ENCODE measurements at regions not wholly inside any gene's neighbourhood (a gene's known extent, or its start where the extent isn't known, plus 50 kb on each side); places are given as distances from the start of the nearest gene placed in this dataset.

GRCh38 chr11:70590356-70590991 lies 192.1 kb downstream of the CTTN start:
- Histone ChIP-seq H3K36me3 (ENCODE audit: low read depth) (no peaks in the 10 kb centered on the region), H3F3A (ENCODE audit: insufficient read depth) (no peaks in the 10 kb centered on the region), H3K9me3 (ENCODE audit: low read depth) (no peaks in the 10 kb centered on the region), H2AFZ (no peak overlapping the region), H4K20me1 (ENCODE audit: insufficient read depth) (no peaks in the 10 kb centered on the region), H3K4me1 (ENCODE audit: insufficient read depth) (no peaks in the 10 kb centered on the region), H3K27ac (no peak overlapping the region), H3K27me3 (replicated peaks; ENCODE audit: insufficient read depth) (no peaks in the 10 kb centered on the region), H3K4me3 (no peak overlapping the region), H3K4me2 (ENCODE audit: unreplicated experiment) (no peak overlapping the region), H3K79me2 (ENCODE audit: insufficient read depth) (no peaks in the 10 kb centered on the region), H3K9ac (no peak overlapping the region), H3K9me2 (ENCODE audit: insufficient read depth) (no peaks in the 10 kb centered on the region)
- DNase-seq = no peak
- TF ChIP-seq EZH2 (IDR thresholded peaks at IDR 0.05; ENCODE audit: insufficient read depth, poor library complexity, severe bottlenecking) (no peak), EZH2phosphoT487 (IDR thresholded peaks at IDR 0.05; ENCODE audit: insufficient read depth, low read depth) (no peak)
- in situ Hi-C loops (cut with MboI) = no loop called here
- 45 to 51% methylated on average over 7 of the region's 7 CpGs for WGBS, 2 experiments (ENCODE audit: low coverage in 1 of 2, low lambda C conversion rate in 2 of 2, missing lambda C conversion rate in 2 of 2)

GRCh38 chr11:70592641-70593165 lies 194.4 kb downstream of the CTTN start:
- Histone ChIP-seq H3K9me3 (ENCODE audit: low read depth) (no peaks in the 10 kb centered on the region), H3K9me2 (ENCODE audit: insufficient read depth) (no peaks in the 10 kb centered on the region), H2AFZ (no peak overlapping the region), H3K79me2 (ENCODE audit: insufficient read depth) (no peaks in the 10 kb centered on the region), H3K9ac (no peak overlapping the region), H3K27me3 (replicated peaks; ENCODE audit: insufficient read depth) (no peaks in the 10 kb centered on the region), H3K36me3 (ENCODE audit: low read depth) (no peaks in the 10 kb centered on the region), H3K4me2 (ENCODE audit: unreplicated experiment) (no peak overlapping the region), H3K4me3 (no peak overlapping the region), H3F3A (ENCODE audit: insufficient read depth) (no peaks in the 10 kb centered on the region), H3K4me1 (ENCODE audit: insufficient read depth) (no peaks in the 10 kb centered on the region), H3K27ac (no peak overlapping the region), H4K20me1 (ENCODE audit: insufficient read depth) (no peaks in the 10 kb centered on the region)
- no peak for DNase-seq
- 63% methylated on average over 11 to 17 of the region's 17 CpGs for WGBS, 2 experiments (ENCODE audit: low coverage in 1 of 2, low lambda C conversion rate in 2 of 2, missing lambda C conversion rate in 2 of 2)
- TF ChIP-seq EZH2 (IDR thresholded peaks at IDR 0.05; ENCODE audit: insufficient read depth, poor library complexity, severe bottlenecking) (no peak), EZH2phosphoT487 (IDR thresholded peaks at IDR 0.05; ENCODE audit: insufficient read depth, low read depth) (no peak)
- in situ Hi-C loops (cut with MboI) = no loop called here

- Histone ChIP-seq H3K9me3 (ENCODE audit: low read depth) (no peaks in the 10 kb centered on the region), H3F3A (ENCODE audit: insufficient read depth) (no peaks in the 10 kb centered on the region), H3K27me3 (replicated peaks; ENCODE audit: insufficient read depth) (no peaks in the 10 kb centered on the region), H3K4me3 (no peak overlapping the region), H2AFZ (no peak overlapping the region), H3K4me2 (ENCODE audit: unreplicated experiment) (no peak overlapping the region), H3K79me2 (ENCODE audit: insufficient read depth) (no peaks in the 10 kb centered on the region), H4K20me1 (ENCODE audit: insufficient read depth) (no peaks in the 10 kb centered on the region), H3K9me2 (ENCODE audit: insufficient read depth) (no peaks in the 10 kb centered on the region), H3K36me3 (ENCODE audit: low read depth) (no peaks in the 10 kb centered on the region), H3K4me1 (ENCODE audit: insufficient read depth) (no peaks in the 10 kb centered on the region), H3K27ac (no peak overlapping the region), H3K9ac (no peak overlapping the region)
- WGBS, 2 experiments (ENCODE audit: low coverage in 1 of 2, low lambda C conversion rate in 2 of 2, missing lambda C conversion rate in 2 of 2) = 36 to 47% methylated on average over 10 of the region's 10 CpGs
- TF ChIP-seq EZH2phosphoT487 (IDR thresholded peaks at IDR 0.05; ENCODE audit: insufficient read depth, low read depth) = no peak
- TF ChIP-seq EZH2 (IDR thresholded peaks at IDR 0.05; ENCODE audit: insufficient read depth, poor library complexity, severe bottlenecking) = no peak
- no peak for DNase-seq
- in situ Hi-C loops (cut with MboI) = no loop called here
These were observed 195.2 kb downstream of the CTTN start for GRCh38 chr11:70593446-70593983.

GRCh38 chr11:70594031-70594430 lies 195.7 kb downstream of the CTTN start:
- no peak for DNase-seq
- Histone ChIP-seq H3K4me3 (no peak overlapping the region), H3K9me3 (ENCODE audit: low read depth) (no peaks in the 10 kb centered on the region)

More at GRCh38 chr11:70594031-70594430, 195.7 kb downstream of the CTTN start:
- WGBS, 2 experiments (ENCODE audit: low coverage in 1 of 2, low lambda C conversion rate in 2 of 2, missing lambda C conversion rate in 2 of 2) = 79 to 81% methylated on average over 16 of the region's 16 CpGs
- no peaks in the 10 kb centered on the region for H3K9me2 ChIP-seq (ENCODE audit: insufficient read depth)
- TF ChIP-seq EZH2phosphoT487 (IDR thresholded peaks at IDR 0.05; ENCODE audit: insufficient read depth, low read depth) (no peak), EZH2 (IDR thresholded peaks at IDR 0.05; ENCODE audit: insufficient read depth, poor library complexity, severe bottlenecking) (no peak)
- H2AFZ ChIP-seq = no peak overlapping the region
- no peaks in the 10 kb centered on the region for H4K20me1 ChIP-seq (ENCODE audit: insufficient read depth)
- no peaks in the 10 kb centered on the region for H3F3A ChIP-seq (ENCODE audit: insufficient read depth)
- no peak overlapping the region for H3K27ac ChIP-seq
- in situ Hi-C loops (cut with MboI) = no loop called here
- no peak overlapping the region for H3K4me2 ChIP-seq (ENCODE audit: unreplicated experiment)
- H3K79me2 ChIP-seq (ENCODE audit: insufficient read depth) = no peaks in the 10 kb centered on the region
- no peaks in the 10 kb centered on the region for H3K36me3 ChIP-seq (ENCODE audit: low read depth)
- no peak overlapping the region for H3K9ac ChIP-seq
- H3K27me3 ChIP-seq (replicated peaks; ENCODE audit: insufficient read depth) = no peaks in the 10 kb centered on the region
- H3K4me1 ChIP-seq (ENCODE audit: insufficient read depth) = no peaks in the 10 kb centered on the region

Data from GM23248 (cell line).